D721Med (cell line): ENCODE measurements at regions not wholly inside any gene's neighbourhood (a gene's known extent, or its start where the extent isn't known, plus 50 kb on each side); places are given as distances from the start of the nearest gene placed in this dataset.

Experiments used
- DNase-seq: peaks from one replicate; pipeline ENCODE4 v3.0.0; 2011; ENCODE audit warnings: low spot score; ENCODE audit not compliant: insufficient read length
- FAIRE-seq: peaks from 2 replicates; lab custom pipeline; 2011; peaks lifted over from hg19 to GRCh38; lab: Jason Lieb, UNC
- TF ChIP-seq, protein P1 (sequence below): IDR thresholded peaks from 2 replicates; pipeline ENCODE4 v1.5.1; 2012; ENCODE audit warnings: mild to moderate bottlenecking, control low read depth; ENCODE audit not compliant: insufficient read depth; ENCODE audit errors: missing control alignments

DNA sequence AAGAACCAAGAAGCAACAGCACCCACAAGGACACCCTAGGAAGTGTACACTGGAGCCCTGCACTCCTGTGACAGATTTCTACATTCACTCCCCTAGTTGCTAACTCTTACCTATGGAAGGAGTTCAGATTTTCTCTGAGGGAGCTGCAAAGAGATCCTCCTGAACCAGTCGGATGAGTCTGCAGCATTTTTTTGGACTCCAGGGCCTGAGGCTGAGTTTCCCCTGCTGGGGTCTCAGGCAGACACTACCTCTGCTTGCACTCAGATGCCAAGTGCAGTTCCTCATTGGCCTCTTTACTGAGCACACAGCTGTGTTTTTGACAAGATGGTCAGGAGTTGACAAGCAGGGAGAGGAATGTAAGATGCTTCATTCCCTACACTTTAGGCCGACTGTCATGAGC is 153.2 kb upstream of the RBM19 start:
- TF ChIP-seq, protein P1, sequence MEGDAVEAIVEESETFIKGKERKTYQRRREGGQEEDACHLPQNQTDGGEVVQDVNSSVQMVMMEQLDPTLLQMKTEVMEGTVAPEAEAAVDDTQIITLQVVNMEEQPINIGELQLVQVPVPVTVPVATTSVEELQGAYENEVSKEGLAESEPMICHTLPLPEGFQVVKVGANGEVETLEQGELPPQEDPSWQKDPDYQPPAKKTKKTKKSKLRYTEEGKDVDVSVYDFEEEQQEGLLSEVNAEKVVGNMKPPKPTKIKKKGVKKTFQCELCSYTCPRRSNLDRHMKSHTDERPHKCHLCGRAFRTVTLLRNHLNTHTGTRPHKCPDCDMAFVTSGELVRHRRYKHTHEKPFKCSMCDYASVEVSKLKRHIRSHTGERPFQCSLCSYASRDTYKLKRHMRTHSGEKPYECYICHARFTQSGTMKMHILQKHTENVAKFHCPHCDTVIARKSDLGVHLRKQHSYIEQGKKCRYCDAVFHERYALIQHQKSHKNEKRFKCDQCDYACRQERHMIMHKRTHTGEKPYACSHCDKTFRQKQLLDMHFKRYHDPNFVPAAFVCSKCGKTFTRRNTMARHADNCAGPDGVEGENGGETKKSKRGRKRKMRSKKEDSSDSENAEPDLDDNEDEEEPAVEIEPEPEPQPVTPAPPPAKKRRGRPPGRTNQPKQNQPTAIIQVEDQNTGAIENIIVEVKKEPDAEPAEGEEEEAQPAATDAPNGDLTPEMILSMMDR, result no peak
- FAIRE-seq, result no peak
- DNase-seq, result no peak

DNA sequence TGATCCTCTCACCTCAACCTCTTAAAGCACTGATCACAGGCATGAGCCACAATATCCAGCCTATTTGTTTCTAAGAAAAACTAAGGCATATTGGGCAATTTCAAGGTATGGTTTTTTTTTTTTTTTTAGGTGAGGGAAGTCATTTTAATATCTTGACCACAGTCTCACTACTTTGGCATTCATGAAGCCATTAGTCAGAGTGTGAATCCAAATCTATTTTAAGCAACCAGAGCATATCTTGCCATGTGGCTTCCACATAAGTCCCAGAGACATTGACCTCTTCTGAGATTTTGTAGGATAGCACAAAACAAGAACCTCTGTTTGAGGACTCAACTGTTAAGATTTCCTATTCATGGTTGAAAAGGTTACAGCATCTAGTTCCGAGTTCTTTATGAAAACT is 130.3 kb upstream of the RBM19 start:
- FAIRE-seq, result no peak
- TF ChIP-seq, protein P1, result no peak
- DNase-seq, result no peak

DNA sequence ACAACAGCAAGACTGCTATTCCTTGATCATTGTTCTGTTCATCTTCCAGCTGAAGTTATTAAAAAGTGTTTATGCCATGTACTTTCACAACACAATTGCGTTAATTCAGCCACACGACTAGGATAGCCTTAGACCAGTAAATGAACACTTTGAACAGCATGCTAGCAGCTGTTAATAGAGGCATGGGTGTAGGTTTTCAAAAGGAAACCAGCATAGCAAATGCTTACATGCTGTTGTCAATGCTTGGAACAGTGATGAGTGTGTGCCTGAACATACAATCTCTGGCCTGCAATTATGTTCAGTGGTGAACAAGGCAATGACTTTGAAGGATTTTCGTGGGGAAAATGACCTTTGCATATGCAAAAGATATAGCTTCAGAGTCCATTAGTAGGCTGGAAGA is 127.4 kb upstream of the RBM19 start:
- no peak for DNase-seq
- FAIRE-seq, result no peak
- TF ChIP-seq, protein P1, result no peak

DNA sequence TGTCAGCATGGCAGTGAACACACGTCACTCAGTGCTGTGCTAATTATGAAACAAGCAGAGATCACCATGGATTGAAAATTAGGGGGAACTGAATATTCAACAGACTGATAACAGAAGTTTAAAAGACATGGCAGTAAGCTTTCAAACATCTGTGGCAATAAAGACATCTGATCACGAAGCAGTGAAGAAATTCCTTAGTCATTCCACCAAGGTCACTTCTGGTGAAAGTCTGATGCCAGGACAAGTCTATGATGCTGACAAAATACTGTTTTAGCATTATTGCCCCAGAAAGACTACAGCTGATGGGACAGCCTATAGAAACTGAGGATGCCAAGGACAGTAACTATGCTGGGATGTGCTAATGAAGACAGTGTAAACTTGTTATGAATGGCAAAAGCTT is 126.9 kb upstream of the RBM19 start:
- FAIRE-seq, result no peak
- DNase-seq, result no peak
- TF ChIP-seq, protein P1, result no peak

DNA sequence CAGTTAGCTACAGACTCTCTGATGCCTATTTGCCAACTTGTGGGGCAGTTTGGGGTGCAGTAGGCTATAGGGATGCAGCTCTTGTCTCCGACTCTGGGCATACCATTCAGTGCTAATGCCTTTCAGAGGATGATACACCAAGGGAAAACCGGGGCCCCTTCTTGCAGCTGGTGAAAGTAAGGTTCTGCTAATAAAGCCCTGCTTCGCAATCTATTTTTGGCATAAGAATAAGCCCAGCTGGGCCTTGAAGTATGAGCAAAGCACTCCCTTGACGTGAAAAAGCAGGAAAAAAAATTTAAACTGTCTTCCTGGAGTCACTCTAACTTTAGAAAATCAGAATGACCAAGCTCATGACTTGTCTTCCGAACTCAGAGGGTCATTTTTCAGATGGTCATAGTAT is 124.1 kb upstream of the RBM19 start:
- no peak for FAIRE-seq
- TF ChIP-seq, protein P1, result no peak
- no peak for DNase-seq

DNA sequence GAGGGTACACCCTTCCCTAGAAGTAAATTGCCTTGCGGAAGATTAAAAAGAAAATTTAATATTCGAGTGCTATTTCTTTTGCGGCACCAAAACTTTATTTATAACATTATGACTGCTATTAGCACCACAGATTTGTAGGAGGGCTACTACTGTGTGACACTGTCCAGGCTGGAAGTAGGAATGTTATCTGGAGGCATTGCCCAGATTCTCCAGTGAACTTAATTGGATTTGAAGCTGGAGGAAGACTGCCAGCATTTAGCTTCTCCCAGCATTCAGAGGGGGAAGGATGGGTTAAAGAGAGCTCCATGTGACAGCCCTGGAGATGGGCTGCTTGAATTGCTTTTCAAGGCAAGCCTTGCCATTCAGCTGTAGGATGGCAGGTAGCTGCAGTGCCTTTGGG is 107.0 kb upstream of the RBM19 start:
- DNase-seq (no peak), FAIRE-seq (no peak)
- TF ChIP-seq, protein P1, result no peak

DNA sequence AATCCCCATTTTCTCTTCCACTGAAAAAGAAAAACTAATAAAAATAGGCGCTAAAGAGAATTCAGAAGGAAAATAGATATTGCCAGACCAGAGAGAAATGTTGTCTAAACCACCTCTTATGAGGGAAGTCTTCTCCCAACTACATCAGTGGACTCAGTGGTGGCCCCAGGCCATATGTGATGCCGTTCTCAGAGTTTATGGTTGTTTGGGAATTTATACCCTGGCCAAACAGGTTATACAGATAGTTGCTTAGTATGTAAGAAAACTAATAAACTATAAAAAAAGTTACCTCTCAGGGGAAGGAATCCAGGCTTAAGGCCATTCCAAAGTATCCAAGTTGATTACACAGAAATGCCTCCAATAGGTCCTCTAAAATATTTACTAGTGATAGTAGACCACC is 103.4 kb upstream of the RBM19 start:
- FAIRE-seq (no peak), DNase-seq (no peak)
- TF ChIP-seq, protein P1, result no peak
